ENCODE measurements at regions not wholly inside any gene's neighbourhood (a gene's known extent, or its start where the extent isn't known, plus 50 kb on each side); places are given as distances from the start of the nearest gene placed in this dataset.

GRCh38 chr5:105924366-105924765, 1746.4 kb downstream of the EFNA5 start:
- CTCF ChIA-PET: no interaction called here
- Mint-ChIP-seq H3K4me1 (ENCODE audit: low read depth) (no peaks in the 10 kb centered on the region), H3K4me3 (no peak overlapping the region), H3K27ac (no peak overlapping the region), H3K9me3 (no peaks in the 10 kb centered on the region), H3K27me3 (no peaks in the 10 kb centered on the region), H3K36me3 (no peaks in the 10 kb centered on the region)
- DNase-seq: no peak
- intact Hi-C loops (cut with micrococcal nuclease): no loop called here
- POLR2A ChIA-PET: no interaction called here

- POLR2A ChIA-PET: no interaction called here
- H3K36me3 Mint-ChIP-seq: no peaks in the 10 kb centered on the region
- H3K9me3 Mint-ChIP-seq: peaks cover 5% of the 10 kb centered on the region
- no peak overlapping the region for H3K4me3 Mint-ChIP-seq
- intact Hi-C loops (cut with micrococcal nuclease): no loop called here
- H3K4me1 Mint-ChIP-seq (ENCODE audit: low read depth): no peaks in the 10 kb centered on the region
- no peak for DNase-seq
- H3K27ac Mint-ChIP-seq: no peak overlapping the region
- H3K27me3 Mint-ChIP-seq: no peaks in the 10 kb centered on the region
- CTCF ChIA-PET: no interaction called here
These were observed 1748.2 kb downstream of the EFNA5 start for GRCh38 chr5:105922574-105922973.

- H3K4me3 Mint-ChIP-seq: no peak overlapping the region
- DNase-seq: no peak
- H3K4me1 Mint-ChIP-seq (ENCODE audit: low read depth): no peaks in the 10 kb centered on the region
- peaks cover 5% of the 10 kb centered on the region for H3K9me3 Mint-ChIP-seq
- no peaks in the 10 kb centered on the region for H3K36me3 Mint-ChIP-seq
- H3K27ac Mint-ChIP-seq: no peak overlapping the region
- CTCF ChIA-PET: no interaction called here
- POLR2A ChIA-PET: no interaction called here
- no peaks in the 10 kb centered on the region for H3K27me3 Mint-ChIP-seq
- intact Hi-C loops (cut with micrococcal nuclease): no loop called here
These were observed 1748.7 kb downstream of the EFNA5 start for GRCh38 chr5:105922080-105922479.

- Mint-ChIP-seq H3K4me3 (no peak overlapping the region), H3K9me3 (peaks cover 10% of the 10 kb centered on the region), H3K27me3 (no peaks in the 10 kb centered on the region), H3K27ac (no peak overlapping the region), H3K36me3 (no peaks in the 10 kb centered on the region), H3K4me1 (ENCODE audit: low read depth) (no peaks in the 10 kb centered on the region)
- CTCF ChIA-PET: no interaction called here
- POLR2A ChIA-PET: no interaction called here
- no peak for DNase-seq
- intact Hi-C loops (cut with micrococcal nuclease): no loop called here
These were observed 1753.5 kb downstream of the EFNA5 start for GRCh38 chr5:105917189-105917588.

GRCh38 chr5:105907016-105907415, 1763.7 kb downstream of the EFNA5 start:
- Mint-ChIP-seq H3K27me3 (no peaks in the 10 kb centered on the region), H3K4me3 (no peak overlapping the region), H3K27ac (no peak overlapping the region), H3K36me3 (no peaks in the 10 kb centered on the region), H3K4me1 (ENCODE audit: low read depth) (no peaks in the 10 kb centered on the region), H3K9me3 (peaks cover 6% of the 10 kb centered on the region)
- POLR2A ChIA-PET: no interaction called here
- no peak for DNase-seq
- CTCF ChIA-PET: no interaction called here
- intact Hi-C loops (cut with micrococcal nuclease): no loop called here

- intact Hi-C loops (cut with micrococcal nuclease): no loop called here
- ChIA-PET CTCF (no interaction called here), POLR2A (no interaction called here)
- no peak for DNase-seq
- Mint-ChIP-seq H3K4me3 (no peak overlapping the region), H3K9me3 (peaks cover 9% of the 10 kb centered on the region), H3K27me3 (no peaks in the 10 kb centered on the region), H3K4me1 (ENCODE audit: low read depth) (no peaks in the 10 kb centered on the region), H3K36me3 (no peaks in the 10 kb centered on the region), H3K27ac (no peak overlapping the region)
These were observed 1765.3 kb downstream of the EFNA5 start for GRCh38 chr5:105905392-105905791.

DNA sequence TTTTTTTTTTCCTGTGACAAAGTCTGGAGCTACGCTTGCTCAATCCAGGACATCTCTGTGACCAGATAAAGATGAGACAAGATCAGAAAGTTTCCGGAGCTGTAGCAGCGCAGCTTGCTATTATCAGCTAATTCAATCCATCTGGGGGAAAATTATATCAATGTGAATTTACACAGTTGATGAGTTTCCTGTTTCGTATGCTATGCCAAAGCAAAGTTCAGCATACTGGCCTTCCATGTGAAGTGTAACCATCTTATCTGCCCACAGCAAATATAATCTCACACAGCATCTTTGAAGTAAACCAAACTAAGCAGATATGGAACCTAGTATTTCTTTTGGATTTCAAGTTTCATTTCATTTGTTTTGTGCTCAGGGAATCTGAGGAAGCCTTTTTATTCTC, 1767.7 kb downstream of the EFNA5 start:
- Mint-ChIP-seq H3K4me3 (no peak overlapping the region), H3K4me1 (ENCODE audit: low read depth) (no peaks in the 10 kb centered on the region), H3K36me3 (no peaks in the 10 kb centered on the region), H3K27ac (no peak overlapping the region), H3K27me3 (no peaks in the 10 kb centered on the region), H3K9me3 (peaks cover 9% of the 10 kb centered on the region)
- intact Hi-C loops (cut with micrococcal nuclease): no loop called here
- POLR2A ChIA-PET: no interaction called here
- DNase-seq: no peak
- CTCF ChIA-PET: no interaction called here

- POLR2A ChIA-PET: no interaction called here
- no peak overlapping the region for H3K4me3 Mint-ChIP-seq
- H3K27ac Mint-ChIP-seq: no peak overlapping the region
- H3K36me3 Mint-ChIP-seq: no peaks in the 10 kb centered on the region
- no peaks in the 10 kb centered on the region for H3K4me1 Mint-ChIP-seq (ENCODE audit: low read depth)
- DNase-seq: no peak
- peaks cover 6% of the 10 kb centered on the region for H3K9me3 Mint-ChIP-seq
- intact Hi-C loops (cut with micrococcal nuclease): no loop called here
- CTCF ChIA-PET: no interaction called here
- no peaks in the 10 kb centered on the region for H3K27me3 Mint-ChIP-seq
These were observed 1771.0 kb downstream of the EFNA5 start for GRCh38 chr5:105899726-105900125.

- no peaks in the 10 kb centered on the region for H3K4me1 Mint-ChIP-seq (ENCODE audit: low read depth)
- POLR2A ChIA-PET: no interaction called here
- intact Hi-C loops (cut with micrococcal nuclease): no loop called here
- no peaks in the 10 kb centered on the region for H3K36me3 Mint-ChIP-seq
- CTCF ChIA-PET: no interaction called here
- no peak overlapping the region for H3K27ac Mint-ChIP-seq
- no peaks in the 10 kb centered on the region for H3K27me3 Mint-ChIP-seq
- H3K4me3 Mint-ChIP-seq: no peak overlapping the region
- no peak for DNase-seq
- H3K9me3 Mint-ChIP-seq: peaks cover 9% of the 10 kb centered on the region
These were observed 1772.6 kb downstream of the EFNA5 start for GRCh38 chr5:105898183-105898582.

DNA sequence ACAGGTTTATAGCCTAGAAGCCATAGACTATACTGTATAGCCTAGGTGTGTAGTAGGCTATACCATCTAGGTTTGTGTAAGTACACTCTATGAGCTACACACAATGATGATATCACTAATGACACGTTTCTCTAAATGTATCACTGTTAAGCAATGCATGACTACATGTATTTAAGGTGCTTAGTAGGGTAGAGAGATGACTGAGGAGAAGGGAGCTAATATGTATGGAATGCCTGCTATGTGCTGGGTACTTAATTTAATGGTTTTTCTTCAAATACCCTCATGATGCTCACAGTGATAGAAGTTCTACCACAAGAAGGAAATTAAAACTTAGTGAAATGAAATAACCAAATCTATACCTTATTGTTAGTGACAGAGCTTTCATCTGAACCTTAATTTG, 1785.5 kb downstream of the EFNA5 start:
- DNase-seq: no peak
- Mint-ChIP-seq H3K27ac (no peak overlapping the region), H3K4me1 (ENCODE audit: low read depth) (no peaks in the 10 kb centered on the region), H3K9me3 (peaks cover 8% of the 10 kb centered on the region), H3K27me3 (no peaks in the 10 kb centered on the region), H3K36me3 (no peaks in the 10 kb centered on the region), H3K4me3 (no peak overlapping the region)
- ChIA-PET CTCF (no interaction called here), POLR2A (no interaction called here)
- intact Hi-C loops (cut with micrococcal nuclease): no loop called here

DNA sequence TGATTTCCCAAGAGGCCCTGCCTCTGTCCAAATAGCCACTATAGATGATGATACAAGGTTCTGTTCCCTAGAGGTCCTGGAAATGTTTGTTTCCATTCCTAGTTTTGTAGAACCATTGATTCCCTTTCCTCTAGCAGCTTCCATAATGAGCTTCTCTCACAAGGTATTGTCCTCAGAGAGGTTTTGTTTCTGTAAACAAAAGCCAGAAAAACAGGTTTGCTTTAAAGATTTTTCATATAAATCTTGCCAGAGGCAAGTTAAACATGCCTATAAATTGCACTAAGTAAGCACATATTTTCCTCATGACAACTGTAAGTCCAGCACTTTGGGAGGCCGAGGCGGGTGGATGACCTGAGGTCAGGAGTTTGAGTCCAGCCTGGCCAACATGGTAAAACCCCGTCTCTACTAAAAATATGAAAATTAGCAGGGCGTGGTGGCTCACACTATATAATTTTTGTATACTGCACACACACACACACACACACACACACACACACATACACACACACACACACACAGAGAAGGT, 1787.7 kb downstream of the EFNA5 start:
- H3K27ac Mint-ChIP-seq: no peak overlapping the region
- peaks cover 8% of the 10 kb centered on the region for H3K9me3 Mint-ChIP-seq
- DNase-seq: no peak
- intact Hi-C loops (cut with micrococcal nuclease): no loop called here
- H3K4me3 Mint-ChIP-seq: no peak overlapping the region
- no peaks in the 10 kb centered on the region for H3K36me3 Mint-ChIP-seq
- no peaks in the 10 kb centered on the region for H3K27me3 Mint-ChIP-seq
- no peaks in the 10 kb centered on the region for H3K4me1 Mint-ChIP-seq (ENCODE audit: low read depth)
- ChIA-PET CTCF (no interaction called here), POLR2A (no interaction called here)

DNA sequence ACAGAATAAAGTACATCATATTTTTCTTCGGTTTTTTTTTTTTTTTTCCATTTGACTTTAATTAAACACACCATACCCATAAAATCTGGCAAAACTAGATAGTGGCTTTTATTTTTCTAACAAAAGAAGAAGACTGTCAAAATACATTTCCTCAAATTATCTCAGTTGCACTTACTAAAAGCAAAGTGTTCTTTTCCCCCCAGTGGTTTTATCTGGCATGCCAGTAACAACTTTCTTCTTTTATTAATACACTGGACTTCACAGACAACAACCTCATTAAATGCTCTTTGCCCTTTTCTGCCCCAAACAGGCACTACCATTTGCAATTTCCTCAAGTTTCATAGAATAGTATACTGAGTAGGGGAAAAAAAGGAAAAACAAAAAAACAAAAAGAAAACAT, 1792.3 kb downstream of the EFNA5 start:
- Mint-ChIP-seq H3K27me3 (no peaks in the 10 kb centered on the region), H3K9me3 (peaks cover 9% of the 10 kb centered on the region), H3K4me1 (ENCODE audit: low read depth) (no peaks in the 10 kb centered on the region), H3K27ac (no peak overlapping the region), H3K4me3 (no peak overlapping the region), H3K36me3 (no peaks in the 10 kb centered on the region)
- ChIA-PET CTCF (no interaction called here), POLR2A (no interaction called here)
- intact Hi-C loops (cut with micrococcal nuclease): no loop called here
- no peak for DNase-seq

DNA sequence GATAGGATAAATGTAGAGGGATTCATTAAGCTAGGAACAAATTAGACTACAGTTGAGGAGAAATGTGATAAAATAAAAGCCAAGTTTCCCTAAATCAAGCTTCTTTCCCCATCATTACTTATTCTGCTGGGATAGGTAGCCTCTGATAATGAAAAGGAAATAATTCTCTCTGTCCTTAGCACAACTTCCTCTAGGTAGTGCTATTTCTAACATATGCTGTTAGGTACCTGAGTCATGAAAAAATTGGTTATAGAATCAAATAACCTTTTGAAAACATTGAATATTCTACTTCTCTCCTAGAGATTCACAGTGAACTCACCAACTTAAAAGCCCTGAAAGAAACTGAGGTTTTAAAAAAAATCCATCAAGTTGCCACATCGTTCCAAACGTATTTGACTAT, 1793.1 kb downstream of the EFNA5 start:
- Mint-ChIP-seq H3K36me3 (no peaks in the 10 kb centered on the region), H3K4me3 (no peak overlapping the region), H3K27ac (no peak overlapping the region), H3K9me3 (peaks cover 11% of the 10 kb centered on the region), H3K4me1 (ENCODE audit: low read depth) (no peaks in the 10 kb centered on the region), H3K27me3 (no peaks in the 10 kb centered on the region)
- ChIA-PET POLR2A (no interaction called here), CTCF (no interaction called here)
- no peak for DNase-seq
- intact Hi-C loops (cut with micrococcal nuclease): no loop called here

GRCh38 chr5:105874316-105874715, 1796.4 kb downstream of the EFNA5 start:
- no peak overlapping the region for H3K4me3 Mint-ChIP-seq
- POLR2A ChIA-PET: no interaction called here

More at GRCh38 chr5:105874316-105874715, 1796.4 kb downstream of the EFNA5 start:
- no peaks in the 10 kb centered on the region for H3K4me1 Mint-ChIP-seq (ENCODE audit: low read depth)
- H3K27ac Mint-ChIP-seq: no peak overlapping the region
- DNase-seq: no peak
- intact Hi-C loops (cut with micrococcal nuclease): no loop called here
- no peaks in the 10 kb centered on the region for H3K27me3 Mint-ChIP-seq
- no peaks in the 10 kb centered on the region for H3K36me3 Mint-ChIP-seq
- CTCF ChIA-PET: no interaction called here
- peaks cover 9% of the 10 kb centered on the region for H3K9me3 Mint-ChIP-seq

Data from activated CD4-positive, alpha-beta memory T cell treated with anti-CD3 and anti-CD28 coated beads for 36 hours (primary cell).